Tibial artery (tissue), 4 donors: ENCODE measurements at regions not wholly inside any gene's neighbourhood (a gene's known extent, or its start where the extent isn't known, plus 50 kb on each side); places are given as distances from the start of the nearest gene placed in this dataset.

Source experiments
- DNase-seq, 2 donors: peaks; one replicate each; pipeline ENCODE4 v3.0.0-alpha.2; 2019
- H3K27ac ChIP-seq, 2 donors: fragments of 200-600 bp; sonication (generic) in 1 of 2; 1 replicate in 1 of 2; 2 replicates in 1 of 2; pipeline ENCODE4 v1.5.1; 2018 to 2019; ENCODE audit warnings: mild to moderate bottlenecking in 1 of 2
- H3K27me3 ChIP-seq, 2 donors: fragments of 200-600 bp; sonication (generic) in 1 of 2; one replicate each; pipeline versions ENCODE4 v1.5.1 to v1.6.0; 2016 to 2019
- H3K36me3 ChIP-seq, 3 donors: fragments of 200-600 bp; sonication (generic) in 2 of 3; one replicate each; pipeline ENCODE4 v1.5.1; 2016 to 2019; ENCODE audit warnings: mild to moderate bottlenecking in 2 of 3
- H3K4me1 ChIP-seq, 4 donors: fragments of 200-600 bp; sonication (generic) in 2 of 4; 1 replicate in 3 of 4; 2 replicates in 1 of 4; pipeline ENCODE4 v1.5.1; 2016 to 2019
- H3K4me3 ChIP-seq, 2 donors: fragments of 200-600 bp; sonication (generic) in 1 of 2; 1 replicate in 1 of 2; 2 replicates in 1 of 2; pipeline ENCODE4 v1.5.1; 2018 to 2019; ENCODE audit warnings: mild to moderate bottlenecking in 2 of 2
- H3K9me3 ChIP-seq, 3 donors: fragments of 200-600 bp; sonication (generic) in 1 of 3; one replicate each; pipeline ENCODE4 v1.5.1; 2016 to 2019
- CTCF ChIP-seq, 2 experiments: fragments of 200-600 bp in 1 of 2; fragments of 450-650 bp in 1 of 2; IDR thresholded peaks; one replicate each; pipeline ENCODE4 v1.5.1; 2017 to 2019; ENCODE audit warnings: antibody characterized with exemption in 2 of 2, mild to moderate bottlenecking in 1 of 2, moderate library complexity in 1 of 2
- intact Hi-C: fragments of 100-400 bp; cut with DNase I; formaldehyde crosslinking; loops from one replicate; pipeline ENCODE4 v1.15.0; 2023; ENCODE audit warnings: low total_unique reads

DNA sequence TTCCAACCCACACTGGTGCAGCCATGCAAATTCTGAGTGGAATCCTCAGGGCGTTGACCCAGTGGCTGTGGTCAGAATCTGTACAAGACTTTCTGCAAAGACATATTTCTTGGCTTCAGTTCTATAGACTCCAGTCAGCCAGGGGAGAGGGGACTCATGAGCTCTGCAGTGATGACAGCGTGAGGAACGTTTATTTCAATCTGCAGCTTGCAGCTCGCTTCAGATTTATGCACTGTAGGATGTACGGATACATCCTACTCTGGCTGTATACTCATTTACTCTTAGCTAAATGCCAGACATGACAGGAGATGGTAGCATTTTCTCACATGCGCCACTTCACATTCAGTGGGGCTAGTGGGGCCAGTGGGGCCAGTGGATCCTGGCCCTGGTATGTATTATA, 276.1 kb downstream of the FGF9 start:
- no peak overlapping the region for H3K27ac ChIP-seq
- no peak for DNase-seq
- intact Hi-C loops: no loop called here
- TF ChIP-seq CTCF (IDR thresholded peaks at IDR 0.05): no peak
- no peaks in the 10 kb centered on the region for H3K36me3 ChIP-seq
- no peaks in the 10 kb centered on the region for H3K4me1 ChIP-seq
- H3K4me3 ChIP-seq: no peak overlapping the region
- H3K27me3 ChIP-seq: no peaks in the 10 kb centered on the region
- peaks cover 0 to 13% (median 12%) of the 10 kb centered on the region in 3 donors for H3K9me3 ChIP-seq

GRCh38 chr13:21948769-21949474, 278.0 kb downstream of the FGF9 start:
- H3K4me1 ChIP-seq: no peaks in the 10 kb centered on the region
- intact Hi-C loops: no loop called here
- no peak overlapping the region for H3K27ac ChIP-seq
- DNase-seq: no peak
- peaks cover 0 to 13% (median 11%) of the 10 kb centered on the region in 3 donors for H3K9me3 ChIP-seq
- H3K4me3 ChIP-seq: no peak overlapping the region
- TF ChIP-seq CTCF (IDR thresholded peaks at IDR 0.05): no peak
- no peaks in the 10 kb centered on the region for H3K36me3 ChIP-seq
- H3K27me3 ChIP-seq: no peaks in the 10 kb centered on the region

GRCh38 chr13:21949818-21950429, 279.1 kb downstream of the FGF9 start:
- Histone ChIP-seq H3K9me3 (peaks cover 0 to 4% (median 4%) of the 10 kb centered on the region in 3 donors), H3K27me3 (no peaks in the 10 kb centered on the region), H3K4me1 (no peaks in the 10 kb centered on the region), H3K36me3 (no peaks in the 10 kb centered on the region), H3K4me3 (no peak overlapping the region), H3K27ac (no peak overlapping the region)
- DNase-seq: no peak
- intact Hi-C loops: no loop called here
- TF ChIP-seq CTCF (IDR thresholded peaks at IDR 0.05): no peak

- H3K4me3 ChIP-seq: no peak overlapping the region
- no peaks in the 10 kb centered on the region for H3K36me3 ChIP-seq
- H3K4me1 ChIP-seq: no peaks in the 10 kb centered on the region
- H3K27me3 ChIP-seq: no peaks in the 10 kb centered on the region
- no peak for DNase-seq
- no peaks in the 10 kb centered on the region for H3K9me3 ChIP-seq
- H3K27ac ChIP-seq: no peak overlapping the region
- no peak for TF ChIP-seq CTCF (IDR thresholded peaks at IDR 0.05)
- intact Hi-C loops: no loop called here
These were observed 285.8 kb downstream of the FGF9 start for GRCh38 chr13:21956666-21957065.

- no peak for TF ChIP-seq CTCF (IDR thresholded peaks at IDR 0.05)
- H3K36me3 ChIP-seq: no peaks in the 10 kb centered on the region
- intact Hi-C loops: no loop called here
- H3K4me3 ChIP-seq: no peak overlapping the region
- no peak for DNase-seq
- H3K27ac ChIP-seq: no peak overlapping the region
- H3K4me1 ChIP-seq: no peaks in the 10 kb centered on the region
- H3K27me3 ChIP-seq: no peaks in the 10 kb centered on the region
- H3K9me3 ChIP-seq: no peaks in the 10 kb centered on the region
These were observed 287.0 kb downstream of the FGF9 start for GRCh38 chr13:21957833-21958232.
